HG02970 (cell line): ENCODE measurements at regions not wholly inside any gene's neighbourhood (a gene's known extent, or its start where the extent isn't known, plus 50 kb on each side); places are given as distances from the start of the nearest gene placed in this dataset.
"Not testable (repeated sequence)": the region's sequence is repeated elsewhere in the genome, so short reads cannot be mapped to it uniquely, and the experiment has no call there.

Source experiments
- ATAC-seq: cut with Tn5 transposase; IDR thresholded peaks from one replicate; pipeline ENCODE4 v1.9.1; 2021; ENCODE audit warnings: mild to moderate bottlenecking, moderate library complexity, moderate number of reproducible peaks; ENCODE audit not compliant: unreplicated experiment, low FRiP score

DNA sequence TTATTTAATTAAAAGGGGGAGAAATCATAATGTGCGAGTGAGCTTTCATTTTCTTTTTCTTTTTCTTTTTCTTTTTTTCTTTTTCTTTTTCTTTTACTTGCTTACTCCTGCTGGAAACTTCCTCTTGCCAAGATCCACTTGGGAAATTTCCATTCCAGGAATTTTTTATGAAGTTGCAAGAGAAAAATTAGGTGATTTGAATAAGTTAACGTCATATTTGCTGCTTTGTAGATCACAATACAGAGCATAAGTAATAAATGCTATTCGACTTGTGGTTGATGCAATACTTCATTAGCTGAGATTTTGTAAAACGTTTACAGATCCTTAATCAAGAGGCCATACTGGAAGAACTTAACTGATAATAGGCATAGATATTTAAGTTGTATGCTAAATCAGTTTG, 354.7 kb upstream of the SMIM21 start:
- ATAC-seq, result no peak

DNA sequence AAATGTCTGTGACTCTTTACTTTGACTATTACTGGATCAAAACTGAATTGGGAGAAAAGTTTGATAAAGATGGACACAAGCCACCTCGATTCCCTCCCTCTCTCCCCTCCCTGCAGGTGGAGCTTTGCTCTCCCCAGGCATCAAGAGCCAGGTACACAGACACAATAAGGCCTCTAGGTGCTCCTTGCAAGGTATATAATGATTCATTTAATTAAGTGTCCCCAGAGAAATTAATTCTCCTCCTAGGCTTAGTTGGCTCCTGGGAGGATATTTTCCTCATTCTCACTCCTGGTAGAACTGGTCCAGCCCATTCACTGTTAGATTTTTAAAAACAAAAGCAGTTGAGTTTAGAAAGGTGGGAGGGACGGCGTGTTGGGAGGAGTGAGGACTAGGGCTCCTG, 352.4 kb upstream of the SMIM21 start:
- ATAC-seq, result no peak

DNA sequence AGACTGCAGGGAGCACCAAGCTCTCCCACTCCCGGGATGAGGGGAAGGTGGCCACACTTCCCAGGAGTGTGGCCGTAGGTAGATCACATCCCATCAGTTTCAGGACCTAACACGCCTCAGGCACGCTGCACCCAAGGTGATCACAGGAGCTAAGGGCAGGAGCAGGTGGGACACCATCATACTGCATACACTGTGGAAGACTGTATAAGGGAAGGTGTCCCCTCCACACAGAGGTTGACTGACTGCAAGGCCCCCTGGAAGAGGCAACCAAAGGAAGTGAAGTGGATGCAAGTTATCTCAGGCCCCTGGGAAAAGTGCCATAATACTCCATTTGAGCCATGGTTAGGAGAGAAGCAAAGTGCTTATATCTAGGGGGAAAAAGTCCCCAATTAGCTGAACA, 351.9 kb upstream of the SMIM21 start:
- ATAC-seq, result no peak

DNA sequence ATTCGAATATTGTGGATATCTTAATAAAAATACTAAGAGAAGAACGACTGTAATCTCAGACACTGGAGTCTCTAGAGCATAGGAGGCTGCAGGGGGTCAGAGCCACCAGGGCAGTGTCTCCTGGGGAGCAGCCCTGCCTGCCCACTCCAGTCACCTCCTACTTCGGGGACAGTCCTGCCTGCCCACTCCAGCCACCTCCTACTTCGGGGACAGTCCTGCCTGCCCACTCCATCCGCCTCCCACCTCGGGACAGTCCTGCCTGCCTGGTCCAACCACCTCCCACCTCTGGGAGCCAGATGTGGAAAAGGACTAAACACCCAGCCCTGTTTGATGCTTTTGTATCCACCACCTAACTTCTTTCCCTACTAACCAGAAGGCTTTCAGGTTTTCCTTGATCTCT, 350.1 kb upstream of the SMIM21 start:
- no peak for ATAC-seq

DNA sequence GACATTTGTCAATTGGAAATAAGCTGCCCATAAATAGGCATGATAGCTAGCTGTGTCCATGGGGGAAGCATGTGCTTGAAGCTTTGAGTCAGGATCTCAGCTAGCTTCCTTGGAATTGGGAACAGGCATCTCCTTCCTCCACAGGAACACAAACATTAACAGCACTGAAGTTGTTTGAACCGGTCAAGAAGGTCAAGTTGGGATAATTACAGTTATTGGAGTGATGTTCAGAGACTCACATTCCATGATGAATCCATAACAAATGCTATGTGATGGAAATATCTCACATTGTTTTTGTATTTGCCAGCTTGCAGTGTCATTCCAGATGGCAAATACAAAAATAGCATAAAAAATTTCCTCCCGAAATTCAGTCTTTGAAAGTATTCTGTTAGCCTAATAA, 347.6 kb upstream of the SMIM21 start:
- no peak for ATAC-seq

DNA sequence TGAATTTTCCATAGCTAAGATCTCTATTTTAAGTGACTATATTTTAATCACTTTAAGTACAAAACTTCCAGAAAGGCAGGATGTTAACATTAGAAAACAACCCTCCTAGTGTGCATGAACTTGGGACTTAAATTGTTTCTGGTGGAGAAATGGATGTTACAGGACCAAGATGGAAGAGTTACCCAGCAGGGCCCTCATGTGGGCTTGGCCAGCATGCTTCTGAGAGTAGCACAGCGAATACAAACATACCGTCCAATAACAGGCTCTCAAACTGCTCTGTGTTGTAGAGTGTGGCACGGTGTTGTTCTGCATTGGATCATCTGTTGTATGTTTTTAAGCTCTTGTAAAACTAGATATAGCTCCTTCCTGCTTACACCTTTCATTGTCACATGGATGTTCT, 346.1 kb upstream of the SMIM21 start:
- no peak for ATAC-seq

DNA sequence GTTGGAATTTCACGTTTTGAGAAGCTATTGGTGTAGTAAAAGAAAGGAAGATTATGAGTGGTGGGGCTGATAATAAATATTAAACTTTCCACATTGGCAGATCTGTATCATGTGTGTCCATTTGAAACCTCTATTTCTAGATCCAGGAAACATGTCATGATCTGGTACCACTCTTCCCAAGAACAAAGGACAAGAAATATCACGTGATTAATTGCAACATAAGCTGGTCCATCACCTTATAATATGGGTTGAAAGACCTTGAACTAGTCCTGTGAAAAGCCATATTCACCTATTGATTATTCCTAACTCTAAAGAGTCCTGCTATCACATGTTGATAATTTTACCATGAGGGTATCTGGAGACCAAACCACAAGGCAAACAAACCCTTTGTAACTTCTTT, 335.3 kb upstream of the SMIM21 start:
- ATAC-seq, result no peak

DNA sequence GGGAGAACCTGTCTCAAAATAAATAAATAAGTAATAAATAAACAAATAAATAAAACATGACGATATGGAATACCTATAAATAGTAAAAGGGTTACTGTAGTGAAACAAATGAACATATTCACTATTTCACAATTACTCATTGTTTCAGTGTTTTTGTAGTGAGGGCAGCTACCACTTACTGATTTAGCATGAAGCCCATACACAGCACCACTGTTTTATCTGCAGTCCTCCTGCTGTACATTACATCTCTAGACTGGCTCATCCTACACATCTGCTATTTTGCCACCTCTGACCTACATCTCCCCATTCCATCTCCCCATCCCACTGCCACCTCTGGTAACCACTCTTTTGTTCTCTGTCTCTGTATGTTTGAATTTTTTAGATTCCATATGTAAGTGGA, 332.7 kb upstream of the SMIM21 start:
- ATAC-seq, result no peak

DNA sequence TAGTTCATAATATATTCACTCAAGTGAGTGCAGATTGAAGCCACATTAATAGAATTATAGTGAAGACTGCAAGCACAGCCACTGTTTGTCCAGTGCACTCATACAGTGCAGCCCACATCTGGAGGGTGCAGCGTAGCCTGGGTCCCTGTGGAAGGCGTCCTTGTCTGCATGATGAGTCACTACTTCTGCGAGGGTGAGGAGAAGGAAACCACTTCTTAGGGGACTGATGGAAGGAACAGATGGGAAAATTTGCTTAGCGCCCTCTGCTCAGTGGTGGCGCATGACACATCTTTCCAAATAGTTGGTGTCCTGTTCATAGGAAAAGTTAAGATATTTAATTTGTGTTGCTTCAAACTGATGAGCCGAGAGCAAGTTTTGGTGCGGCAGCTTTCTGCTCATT, 330.4 kb upstream of the SMIM21 start:
- no peak for ATAC-seq

DNA sequence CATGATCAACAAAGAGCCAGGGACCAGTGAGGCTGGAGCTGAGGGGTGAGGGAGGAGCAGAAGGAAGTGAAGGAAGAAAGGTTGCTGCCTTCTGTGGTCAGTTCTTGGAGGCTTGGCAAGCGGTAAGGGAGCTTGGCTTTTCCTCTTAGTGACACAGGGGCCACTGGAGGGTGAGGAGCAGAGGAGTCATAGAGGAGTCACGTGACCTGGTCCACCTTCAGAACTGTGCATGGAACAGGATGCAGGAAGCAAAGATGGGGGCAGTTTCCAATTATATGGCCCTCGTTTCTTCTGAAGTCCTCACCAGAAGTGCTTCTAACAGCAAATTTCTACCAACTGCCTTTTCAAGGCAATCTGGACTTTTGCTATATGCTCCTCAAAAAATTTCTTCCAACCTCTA, 326.9 kb upstream of the SMIM21 start:
- no peak for ATAC-seq

DNA sequence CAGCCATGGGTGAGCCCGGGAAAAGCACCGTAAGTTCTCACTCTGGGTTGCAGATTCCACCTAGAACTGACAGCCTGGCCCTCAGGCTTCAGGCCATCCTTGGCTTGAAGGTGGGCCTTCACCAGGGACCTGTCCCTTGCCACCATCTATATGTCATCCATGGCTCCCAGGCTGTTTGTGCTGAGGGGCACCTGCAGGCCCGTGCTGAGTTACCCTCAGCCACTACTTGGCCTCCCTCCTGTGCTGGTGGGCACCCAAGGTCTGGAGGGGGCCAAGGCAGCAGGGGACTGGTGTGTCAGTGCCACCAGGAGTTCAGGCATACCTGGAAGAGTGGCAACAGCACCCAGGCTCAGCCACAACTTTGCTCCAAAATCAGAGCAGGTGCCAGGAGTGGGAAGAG, 326.2 kb upstream of the SMIM21 start:
- ATAC-seq, result no peak

DNA sequence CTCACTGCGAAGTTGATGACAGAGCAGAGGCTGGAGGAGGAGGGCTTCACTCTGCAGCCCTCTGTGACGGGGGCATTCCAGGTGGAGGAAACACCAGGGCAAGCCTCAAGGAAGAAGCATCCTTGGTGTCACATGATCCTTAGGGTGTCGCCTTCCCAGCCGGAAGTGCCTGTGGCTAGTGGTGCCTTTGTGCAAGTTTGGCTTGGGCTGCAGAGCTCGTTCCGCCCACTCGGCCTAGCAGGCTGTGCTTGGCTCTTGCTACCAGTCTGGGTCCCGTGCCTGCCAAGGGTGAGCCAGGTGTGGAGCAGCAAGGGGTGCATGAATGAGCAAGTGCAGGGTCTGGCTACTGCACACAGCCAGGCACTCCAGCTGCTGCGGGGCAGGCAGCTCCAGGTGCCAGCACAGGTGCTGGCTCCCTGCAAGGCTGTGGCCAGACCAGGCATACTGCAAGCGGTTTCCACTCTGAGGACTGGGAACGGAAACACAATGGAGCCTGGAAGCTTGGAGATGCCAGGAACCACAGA, 325.3 kb upstream of the SMIM21 start:
- ATAC-seq, result no peak

DNA sequence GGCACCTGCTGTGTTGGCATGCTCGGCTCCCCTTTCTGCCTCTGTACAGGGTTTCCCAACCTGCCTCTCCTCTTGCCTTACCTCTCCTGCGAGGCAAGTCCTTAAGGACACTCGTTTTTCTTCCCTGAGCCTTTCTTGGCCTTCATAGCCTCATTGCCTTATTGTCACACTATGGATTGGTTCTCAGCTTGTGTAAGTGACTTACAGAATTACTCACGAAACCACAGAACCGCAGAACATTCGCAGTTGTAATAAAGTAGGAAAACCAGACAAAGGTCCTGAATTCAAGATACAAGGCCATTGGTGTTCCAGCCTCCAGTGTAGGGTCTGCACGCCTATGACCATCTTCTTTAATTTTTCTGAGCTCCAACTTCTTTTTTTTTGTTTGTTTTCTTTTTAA, 317.6 kb upstream of the SMIM21 start:
- no peak for ATAC-seq

DNA sequence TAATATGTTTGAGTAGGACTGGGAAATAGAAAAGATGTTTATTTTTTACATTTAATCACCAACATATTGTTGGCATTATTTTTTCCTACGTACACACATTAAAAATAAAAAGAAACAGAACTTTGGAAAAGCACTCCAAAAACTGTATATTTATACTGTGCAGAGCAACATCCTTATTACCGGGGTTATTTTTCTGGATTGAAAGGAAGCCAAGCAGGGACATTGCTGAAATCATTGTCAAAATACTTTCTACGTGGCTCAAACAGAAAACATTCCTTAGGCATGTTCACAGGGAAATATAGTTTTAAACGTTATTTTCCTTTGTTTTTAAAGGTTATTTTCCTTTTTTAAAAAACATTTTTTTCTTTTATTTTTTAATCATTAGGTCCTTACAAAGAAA, 315.0 kb upstream of the SMIM21 start:
- no peak for ATAC-seq

DNA sequence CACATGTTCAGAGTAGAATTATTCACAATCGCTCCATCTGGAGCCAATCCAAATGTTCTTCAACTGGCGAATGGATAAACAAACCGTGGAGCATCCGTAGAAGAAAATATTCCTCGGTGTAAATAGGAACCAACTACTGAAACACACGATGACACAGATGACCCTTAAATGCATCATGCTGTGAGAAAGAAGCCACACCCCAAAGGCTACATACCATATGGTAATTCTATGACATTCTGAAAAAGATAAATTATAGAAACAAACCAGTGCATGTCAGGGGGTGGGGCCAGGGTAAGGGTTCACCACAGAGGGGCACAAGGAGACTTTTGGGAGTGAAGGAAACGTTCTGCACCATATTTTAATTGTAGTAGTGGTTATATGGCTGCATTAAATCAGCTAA, 312.2 kb upstream of the SMIM21 start:
- no peak for ATAC-seq

DNA sequence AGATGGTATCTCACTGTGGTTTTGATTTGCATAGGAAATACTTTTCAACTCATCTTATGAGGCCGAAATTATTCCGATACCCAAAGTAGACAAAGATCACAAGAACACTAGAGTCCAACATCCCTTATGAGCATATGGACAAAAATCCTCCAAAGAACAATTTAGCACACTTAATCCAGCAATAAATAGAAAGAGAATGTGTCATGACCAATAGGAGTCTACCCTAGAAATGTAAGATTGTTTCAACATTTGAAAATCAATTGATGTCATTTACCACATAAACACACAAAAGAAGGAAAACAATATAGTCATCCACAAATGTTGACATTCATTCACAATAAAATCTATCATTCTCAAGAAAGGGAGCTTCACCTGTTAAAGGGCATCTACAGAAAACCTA, 307.8 kb upstream of the SMIM21 start:
- no peak for ATAC-seq

DNA sequence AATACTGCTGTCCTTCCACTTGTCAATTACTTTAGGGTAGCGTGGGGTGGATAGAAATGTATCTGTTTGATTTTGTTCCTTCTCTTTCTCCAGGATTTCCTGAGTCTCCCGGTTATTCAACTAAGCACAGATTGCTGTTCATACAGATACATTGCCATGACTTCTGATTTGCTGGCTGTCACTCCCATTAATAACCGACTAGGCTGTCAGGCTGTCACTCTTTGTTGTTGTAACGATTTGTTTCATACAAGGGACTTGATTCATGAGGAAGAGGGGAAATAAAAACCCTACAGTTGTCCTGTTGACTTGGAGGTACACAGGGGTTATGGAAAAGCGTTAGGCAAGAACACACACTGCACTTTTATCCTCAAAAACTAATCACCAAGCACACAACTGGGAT, 302.7 kb upstream of the SMIM21 start:
- no peak for ATAC-seq

DNA sequence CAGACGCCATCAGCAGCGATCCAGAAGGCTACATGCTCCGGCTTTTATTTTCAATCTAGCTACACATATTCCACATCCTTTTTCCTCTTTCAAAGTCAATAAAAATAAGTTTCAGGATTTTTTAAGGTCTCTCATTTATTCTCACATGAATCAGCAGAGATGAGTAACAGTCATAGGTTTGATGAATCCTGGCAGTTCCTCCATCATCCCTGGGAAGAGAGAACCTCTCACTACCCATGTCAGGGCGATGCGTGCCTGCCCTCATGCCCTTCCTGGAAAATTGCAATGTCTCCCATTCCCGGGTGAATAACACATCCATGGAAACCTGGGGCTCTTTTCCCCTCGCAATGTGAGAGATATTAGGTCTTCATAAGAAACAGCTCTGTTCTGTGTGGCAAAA, 301.1 kb upstream of the SMIM21 start:
- ATAC-seq, result no peak

DNA sequence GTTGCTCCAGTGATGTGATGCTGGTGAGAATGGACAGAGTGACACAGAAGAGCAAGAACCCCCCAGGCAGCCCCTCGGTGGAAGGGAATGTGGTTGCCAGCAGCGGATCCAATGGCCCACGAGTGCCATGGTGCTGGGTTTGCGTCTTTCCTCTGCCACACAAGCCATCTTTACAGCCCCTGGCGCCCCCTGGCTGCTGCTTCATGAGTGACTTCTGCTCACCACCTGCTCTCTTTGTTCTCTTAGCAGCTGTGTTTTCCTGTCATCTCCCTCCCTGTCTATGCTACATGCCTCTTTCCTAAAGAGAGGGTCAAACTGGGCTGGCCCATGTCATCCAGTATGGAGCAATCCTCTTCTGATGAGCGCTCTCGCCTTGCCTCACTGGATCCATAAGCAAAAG, 300.0 kb upstream of the SMIM21 start:
- no peak for ATAC-seq

DNA sequence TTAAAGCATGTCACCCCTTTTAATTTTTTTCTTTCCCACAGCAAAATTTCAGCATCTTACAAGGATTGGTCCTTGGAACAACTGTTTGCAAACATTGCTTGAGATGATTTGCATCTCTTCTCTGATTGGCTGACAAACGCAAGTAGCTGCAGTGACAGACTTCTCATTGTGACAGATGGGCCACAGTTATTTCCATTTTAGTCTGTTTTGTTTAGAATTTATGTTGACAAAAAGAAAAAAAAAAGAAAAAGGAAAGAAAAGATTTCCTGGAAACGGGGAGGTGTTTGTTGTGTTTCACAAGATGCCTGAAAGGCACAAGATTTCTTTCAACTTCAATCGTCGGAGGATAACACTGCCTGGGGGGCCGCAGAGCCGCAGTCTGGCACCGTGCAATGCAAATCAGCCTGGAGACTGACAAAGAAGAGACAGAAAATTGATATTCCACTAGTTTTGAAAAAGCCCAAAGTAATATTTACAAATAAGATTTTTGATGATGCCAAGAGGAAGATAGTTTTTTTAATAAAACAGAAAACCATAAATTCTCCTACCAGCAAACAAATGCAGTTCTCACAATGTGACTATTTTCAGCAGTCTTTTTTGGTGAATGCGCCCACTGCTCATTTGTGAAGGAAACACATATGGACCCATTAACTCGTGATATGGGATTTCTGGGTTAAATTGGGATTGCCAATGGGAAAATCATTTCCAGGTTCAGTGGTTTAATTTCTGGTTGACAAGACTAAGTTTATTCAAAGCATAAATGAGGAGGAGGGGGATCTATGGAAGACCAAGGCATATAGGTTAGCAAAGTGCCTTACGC, 296.2 kb upstream of the SMIM21 start:
- no peak for ATAC-seq

DNA sequence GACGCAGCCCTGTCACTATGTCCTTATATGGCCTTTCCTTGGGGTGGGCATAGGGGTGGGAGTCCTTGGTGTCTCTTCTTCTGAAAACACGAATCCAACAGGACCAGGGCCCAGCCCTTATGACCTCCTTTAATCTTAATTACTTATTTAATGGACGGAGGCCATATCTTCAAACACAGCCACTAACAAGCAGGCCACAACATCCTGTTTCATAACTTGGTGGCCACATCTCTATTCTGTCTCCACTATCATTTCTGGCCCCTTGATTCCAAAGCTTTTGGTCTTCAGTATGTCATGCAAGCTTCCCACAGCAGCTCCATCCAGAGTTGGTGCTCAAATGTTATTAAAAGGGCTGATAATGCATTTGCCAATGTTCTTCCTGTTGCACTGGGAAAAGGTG, 287.3 kb upstream of the SMIM21 start:
- no peak for ATAC-seq

DNA sequence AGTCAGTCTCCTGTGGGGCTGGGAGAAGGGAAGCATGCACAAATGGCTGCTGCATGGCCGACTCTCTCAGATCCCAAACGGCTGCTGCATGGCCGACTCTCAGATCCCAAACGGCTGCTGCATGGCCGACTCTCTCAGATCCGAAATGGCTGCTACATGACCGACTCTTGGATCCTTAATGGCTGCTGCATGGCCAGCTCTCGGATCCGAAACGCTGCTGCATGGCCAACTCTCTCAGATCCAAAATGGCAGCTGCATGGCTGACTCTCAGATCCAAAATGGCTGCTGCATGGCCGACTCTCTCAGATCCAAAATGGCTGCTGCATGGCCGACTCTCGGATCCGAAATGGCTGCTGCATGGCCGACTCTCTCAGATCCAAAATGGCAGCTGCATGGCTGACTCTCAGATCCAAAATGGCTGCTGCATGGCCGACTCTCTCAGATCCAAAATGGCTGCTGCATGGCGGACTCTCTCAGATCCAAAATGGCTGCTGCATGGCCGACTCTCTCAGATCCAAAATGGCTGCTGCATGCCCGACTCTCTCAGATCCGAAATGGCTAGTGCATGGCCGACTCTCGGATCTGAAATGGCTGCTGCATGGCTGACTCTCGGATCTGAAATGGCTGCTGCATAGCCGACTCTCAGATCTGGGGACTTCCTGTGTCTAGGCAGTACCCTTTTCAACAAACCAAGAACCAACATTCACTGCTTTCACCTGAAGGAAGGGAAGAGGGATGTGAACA, 284.8 kb upstream of the SMIM21 start:
- ATAC-seq, result not testable (repeated sequence)
